PFSK-1 (cell line): ENCODE measurements at regions not wholly inside any gene's neighbourhood (a gene's known extent, or its start where the extent isn't known, plus 50 kb on each side); places are given as distances from the start of the nearest gene placed in this dataset.

ENCODE experiments used
- FOXP2 ChIP-seq: optimal IDR thresholded peaks from 2 replicates; pipeline ENCODE3; 2011; ENCODE audit warnings: borderline replicate concordance, control low read depth, inconsistent platforms; ENCODE audit not compliant: insufficient read depth; ENCODE audit errors: extremely low read length, extremely low read depth
- POLR2AphosphoS5 ChIP-seq: IDR thresholded peaks from 2 replicates; pipeline ENCODE4 v1.6.1; 2012; ENCODE audit warnings: low read depth, mild to moderate bottlenecking, control low read depth, low read length, moderate library complexity
- SIN3A ChIP-seq: IDR thresholded peaks from 2 replicates; pipeline ENCODE4 v1.6.1; 2012; ENCODE audit warnings: mild to moderate bottlenecking, low read length, moderate library complexity, borderline replicate concordance; ENCODE audit not compliant: insufficient read depth
- TAF1 ChIP-seq: IDR thresholded peaks from 2 replicates; pipeline ENCODE4 v1.6.1; 2012; ENCODE audit warnings: low read length, control low read depth, borderline replicate concordance; ENCODE audit not compliant: insufficient read depth
- TF ChIP-seq, protein P1 (sequence below), 2 experiments: IDR thresholded peaks; 2 replicates each; pipeline versions ENCODE4 v1.6.1 to v1.8.0; 2011 to 2012; ENCODE audit warnings: low read depth in 2 of 2, low read length in 2 of 2, control low read depth in 1 of 2, inconsistent platforms in 1 of 2, mild to moderate bottlenecking in 1 of 2, moderate library complexity in 1 of 2; ENCODE audit not compliant: insufficient read depth in 1 of 2

DNA sequence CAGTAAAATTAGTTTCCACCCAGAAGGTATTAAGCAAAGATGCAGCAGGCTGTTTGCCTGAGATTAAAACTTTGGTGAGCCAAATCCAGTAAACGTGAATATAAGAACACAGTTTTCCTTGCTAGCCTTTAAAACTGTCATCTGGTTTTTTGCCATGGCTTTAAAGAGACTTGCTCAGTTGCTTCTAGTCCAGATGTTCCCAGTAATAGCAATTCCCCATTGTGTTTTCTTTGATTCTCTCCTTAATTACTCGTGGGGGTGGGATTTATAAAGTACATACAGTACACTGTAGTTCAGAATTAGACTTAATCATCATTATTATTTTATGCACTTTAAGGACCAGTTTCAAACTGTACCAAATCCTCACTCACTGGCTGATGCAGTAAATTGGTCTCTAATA lies 303.5 kb upstream of the ZNF804A start:
- TF ChIP-seq POLR2AphosphoS5 (no peak), FOXP2 (no peak), TAF1 (no peak), SIN3A (no peak)
- TF ChIP-seq, protein P1, sequence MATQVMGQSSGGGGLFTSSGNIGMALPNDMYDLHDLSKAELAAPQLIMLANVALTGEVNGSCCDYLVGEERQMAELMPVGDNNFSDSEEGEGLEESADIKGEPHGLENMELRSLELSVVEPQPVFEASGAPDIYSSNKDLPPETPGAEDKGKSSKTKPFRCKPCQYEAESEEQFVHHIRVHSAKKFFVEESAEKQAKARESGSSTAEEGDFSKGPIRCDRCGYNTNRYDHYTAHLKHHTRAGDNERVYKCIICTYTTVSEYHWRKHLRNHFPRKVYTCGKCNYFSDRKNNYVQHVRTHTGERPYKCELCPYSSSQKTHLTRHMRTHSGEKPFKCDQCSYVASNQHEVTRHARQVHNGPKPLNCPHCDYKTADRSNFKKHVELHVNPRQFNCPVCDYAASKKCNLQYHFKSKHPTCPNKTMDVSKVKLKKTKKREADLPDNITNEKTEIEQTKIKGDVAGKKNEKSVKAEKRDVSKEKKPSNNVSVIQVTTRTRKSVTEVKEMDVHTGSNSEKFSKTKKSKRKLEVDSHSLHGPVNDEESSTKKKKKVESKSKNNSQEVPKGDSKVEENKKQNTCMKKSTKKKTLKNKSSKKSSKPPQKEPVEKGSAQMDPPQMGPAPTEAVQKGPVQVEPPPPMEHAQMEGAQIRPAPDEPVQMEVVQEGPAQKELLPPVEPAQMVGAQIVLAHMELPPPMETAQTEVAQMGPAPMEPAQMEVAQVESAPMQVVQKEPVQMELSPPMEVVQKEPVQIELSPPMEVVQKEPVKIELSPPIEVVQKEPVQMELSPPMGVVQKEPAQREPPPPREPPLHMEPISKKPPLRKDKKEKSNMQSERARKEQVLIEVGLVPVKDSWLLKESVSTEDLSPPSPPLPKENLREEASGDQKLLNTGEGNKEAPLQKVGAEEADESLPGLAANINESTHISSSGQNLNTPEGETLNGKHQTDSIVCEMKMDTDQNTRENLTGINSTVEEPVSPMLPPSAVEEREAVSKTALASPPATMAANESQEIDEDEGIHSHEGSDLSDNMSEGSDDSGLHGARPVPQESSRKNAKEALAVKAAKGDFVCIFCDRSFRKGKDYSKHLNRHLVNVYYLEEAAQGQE (IDR thresholded peaks at IDR 0.05; ENCODE audit: insufficient read depth in 1 of 2, low read depth in 2 of 2, low read length in 2 of 2): no peak

DNA sequence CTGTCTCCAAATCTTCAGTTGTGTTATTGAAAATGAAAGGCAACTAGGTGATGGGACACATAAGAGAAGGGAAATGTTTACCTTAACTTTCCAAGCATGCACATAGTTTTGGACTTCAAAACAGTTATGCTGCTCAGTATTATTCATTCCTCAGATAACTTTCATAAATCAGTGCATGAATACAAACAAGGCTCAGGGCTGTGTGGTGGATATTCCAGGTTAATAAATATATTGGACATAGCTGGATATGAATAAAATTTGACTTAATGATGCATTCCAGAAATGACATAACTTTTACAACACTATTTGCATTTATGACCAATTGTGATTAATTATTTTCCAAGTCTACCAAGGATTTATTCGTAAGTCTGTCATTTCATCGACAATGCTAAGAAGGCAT lies 301.2 kb upstream of the ZNF804A start:
- TF ChIP-seq FOXP2 (no peak), SIN3A (no peak), POLR2AphosphoS5 (no peak), TAF1 (no peak)
- TF ChIP-seq, protein P1 (IDR thresholded peaks at IDR 0.05; ENCODE audit: insufficient read depth in 1 of 2, low read depth in 2 of 2, low read length in 2 of 2): no peak

DNA sequence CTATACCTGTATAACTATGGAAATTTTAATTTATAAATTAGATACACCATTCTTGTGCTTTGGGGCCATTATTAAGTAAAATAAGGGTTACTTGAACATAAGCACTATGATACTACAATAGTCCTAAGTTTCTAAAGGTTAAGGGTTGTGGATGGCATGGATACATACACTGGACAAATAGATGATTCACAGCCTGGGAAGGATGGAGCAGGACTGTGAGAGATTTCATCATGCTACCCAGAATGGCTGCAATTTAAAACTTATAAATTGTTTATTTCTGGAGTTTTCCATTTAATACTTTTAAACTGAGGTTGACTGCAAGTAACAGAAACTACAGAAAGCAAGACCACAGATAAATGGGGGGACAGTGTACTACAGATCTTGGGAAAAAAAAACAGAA lies 295.8 kb upstream of the ZNF804A start:
- no peak for TF ChIP-seq POLR2AphosphoS5
- TF ChIP-seq, protein P1 (IDR thresholded peaks at IDR 0.05; ENCODE audit: insufficient read depth in 1 of 2, low read depth in 2 of 2, low read length in 2 of 2): no peak
- no peak for TF ChIP-seq FOXP2
- TF ChIP-seq SIN3A: no peak
- no peak for TF ChIP-seq TAF1

DNA sequence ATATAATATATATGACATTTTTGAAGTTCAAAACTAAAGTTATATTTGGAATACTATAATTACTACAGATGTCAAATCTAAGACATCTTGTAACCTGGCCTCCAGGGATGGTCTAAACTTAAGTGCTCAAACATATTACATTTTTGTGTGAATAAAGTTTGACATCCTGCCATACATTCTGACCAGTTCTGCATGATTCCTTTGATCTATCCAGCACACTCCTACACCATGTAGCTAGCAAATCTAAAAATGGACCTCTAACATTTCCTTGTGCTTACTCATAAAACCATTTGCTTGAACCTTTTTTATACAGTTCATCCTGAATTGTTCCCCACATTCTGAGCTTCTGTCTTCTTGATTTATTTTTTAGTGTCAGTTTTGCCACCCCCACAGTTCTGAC lies 294.3 kb upstream of the ZNF804A start:
- no peak for TF ChIP-seq TAF1
- no peak for TF ChIP-seq POLR2AphosphoS5
- no peak for TF ChIP-seq SIN3A
- TF ChIP-seq FOXP2: no peak
- TF ChIP-seq, protein P1 (IDR thresholded peaks at IDR 0.05; ENCODE audit: insufficient read depth in 1 of 2, low read depth in 2 of 2, low read length in 2 of 2): no peak

DNA sequence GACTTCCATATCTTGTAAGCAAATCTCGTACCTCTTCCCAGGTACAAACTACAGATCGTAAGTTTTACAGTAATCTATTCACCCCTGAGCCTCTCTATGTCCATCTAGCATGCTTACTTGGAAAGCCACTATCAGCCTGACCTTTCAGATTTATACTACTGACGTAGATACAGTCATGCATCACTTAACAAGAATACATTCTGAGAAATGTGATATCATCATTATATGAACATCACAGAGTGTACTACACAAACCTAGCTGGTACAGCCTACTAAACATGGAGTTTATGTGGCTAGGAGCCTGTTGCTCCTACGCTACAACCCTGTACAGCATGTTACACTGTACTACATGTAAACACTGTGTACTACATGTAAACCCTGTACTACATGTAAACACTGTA lies 293.2 kb upstream of the ZNF804A start:
- TF ChIP-seq POLR2AphosphoS5 (no peak), TAF1 (no peak), SIN3A (no peak), FOXP2 (no peak)
- TF ChIP-seq, protein P1 (IDR thresholded peaks at IDR 0.05; ENCODE audit: insufficient read depth in 1 of 2, low read depth in 2 of 2, low read length in 2 of 2): no peak
